GM21786 (cell line): ENCODE measurements at regions not wholly inside any gene's neighbourhood (a gene's known extent, or its start where the extent isn't known, plus 50 kb on each side); places are given as distances from the start of the nearest gene placed in this dataset.
"Not testable (repeated sequence)": the region's sequence is repeated elsewhere in the genome, so short reads cannot be mapped to it uniquely, and the experiment has no call there.

Experiments used
- ATAC-seq: cut with Tn5 transposase; IDR thresholded peaks from one replicate; pipeline ENCODE4 v1.9.1; 2021; ENCODE audit not compliant: unreplicated experiment

- no peak for ATAC-seq
Observed at GRCh38 chrX:45524296-45524695, 323.6 kb upstream of the DIPK2B start.

- ATAC-seq, result no peak
Observed at GRCh38 chrX:45518552-45518951, 317.9 kb upstream of the DIPK2B start.

GRCh38 chrX:45517090-45517973 is 316.7 kb upstream of the DIPK2B start:
- ATAC-seq, result no peak

- no peak for ATAC-seq
Observed at GRCh38 chrX:45515262-45516215, 314.9 kb upstream of the DIPK2B start.

GRCh38 chrX:45513042-45513441 is 312.4 kb upstream of the DIPK2B start:
- no peak for ATAC-seq

GRCh38 chrX:45508454-45508853 is 307.8 kb upstream of the DIPK2B start:
- ATAC-seq, result no peak

GRCh38 chrX:45506149-45506730 is 305.6 kb upstream of the DIPK2B start:
- ATAC-seq, result no peak

- no peak for ATAC-seq
Observed at GRCh38 chrX:45505214-45505613, 304.5 kb upstream of the DIPK2B start.

GRCh38 chrX:45503787-45504362 is 303.2 kb upstream of the DIPK2B start:
- ATAC-seq, result not testable (repeated sequence)

GRCh38 chrX:45502396-45502795 is 301.7 kb upstream of the DIPK2B start:
- ATAC-seq, result no peak

GRCh38 chrX:45497290-45497689 is 296.6 kb upstream of the DIPK2B start:
- ATAC-seq, result no peak

GRCh38 chrX:45485719-45486118 is 285.0 kb upstream of the DIPK2B start:
- ATAC-seq, result no peak

- ATAC-seq, result no peak
Observed at GRCh38 chrX:45479835-45480422, 279.3 kb upstream of the DIPK2B start.

GRCh38 chrX:45479196-45479834 is 278.6 kb upstream of the DIPK2B start:
- ATAC-seq, result no peak

GRCh38 chrX:45472968-45473367 is 272.3 kb upstream of the DIPK2B start:
- ATAC-seq, result no peak

GRCh38 chrX:45467537-45467936 is 266.9 kb upstream of the DIPK2B start:
- not testable (repeated sequence) for ATAC-seq

GRCh38 chrX:45455732-45456131 is 255.1 kb upstream of the DIPK2B start:
- ATAC-seq, result not testable (repeated sequence)

- no peak for ATAC-seq
Observed at GRCh38 chrX:45454290-45454689, 253.6 kb upstream of the DIPK2B start.

GRCh38 chrX:45449982-45450381 is 249.3 kb upstream of the DIPK2B start:
- ATAC-seq, result no peak

- no peak for ATAC-seq
Observed at GRCh38 chrX:45447995-45448394, 247.3 kb upstream of the DIPK2B start.
